ENCODE measurements at regions not wholly inside any gene's neighbourhood (a gene's known extent, or its start where the extent isn't known, plus 50 kb on each side); places are given as distances from the start of the nearest gene placed in this dataset.

- H3K4me3 ChIP-seq (ENCODE audit: low read length, poor library complexity, severe bottlenecking): no peak overlapping the region
- no peaks in the 10 kb centered on the region for H3F3A ChIP-seq (ENCODE audit: low read depth)
- H2AFZ ChIP-seq (ENCODE audit: low read length): no peak overlapping the region
- H3K4me2 ChIP-seq (ENCODE audit: low read depth, low read length, poor library complexity, severe bottlenecking): no peak overlapping the region
- H3K27me3 ChIP-seq (ENCODE audit: insufficient read depth, low read length, poor library complexity, severe bottlenecking): no peaks in the 10 kb centered on the region
- H3K9me2 ChIP-seq (replicated peaks; ENCODE audit: low read depth, low read length): no peaks in the 10 kb centered on the region
- H3K9me3 ChIP-seq (ENCODE audit: insufficient read depth, low read depth, low read length): no peaks in the 10 kb centered on the region
- no peaks in the 10 kb centered on the region for H3K36me3 ChIP-seq (ENCODE audit: insufficient read depth, low read length)
- H3K79me2 ChIP-seq (ENCODE audit: insufficient read depth, low read length): no peaks in the 10 kb centered on the region
- no peak overlapping the region for H3K9ac ChIP-seq (ENCODE audit: low read depth, low read length, poor library complexity, severe bottlenecking)
- no peak for TF ChIP-seq EZH2phosphoT487 (IDR thresholded peaks at IDR 0.05; ENCODE audit: borderline replicate concordance)
- no peak for TF ChIP-seq CTCF (conservative IDR thresholded peaks at IDR 0.05; ENCODE audit: low read length)
- H4K20me1 ChIP-seq (ENCODE audit: insufficient read depth, low read length, poor library complexity, severe bottlenecking): no peaks in the 10 kb centered on the region
- no peaks in the 10 kb centered on the region for H3K4me1 ChIP-seq (ENCODE audit: insufficient read depth, low read length, poor library complexity, severe bottlenecking)
These were observed 418.2 kb downstream of the TYW1 start for GRCh38 chr7:67414858-67415257.

GRCh38 chr7:67422601-67423000, 426.0 kb downstream of the TYW1 start:
- no peaks in the 10 kb centered on the region for H3K4me1 ChIP-seq (ENCODE audit: insufficient read depth, low read length, poor library complexity, severe bottlenecking)
- no peak overlapping the region for H2AFZ ChIP-seq (ENCODE audit: low read length)
- no peaks in the 10 kb centered on the region for H3K36me3 ChIP-seq (ENCODE audit: insufficient read depth, low read length)
- no peak overlapping the region for H3K9ac ChIP-seq (ENCODE audit: low read depth, low read length, poor library complexity, severe bottlenecking)
- H3K9me3 ChIP-seq (ENCODE audit: insufficient read depth, low read depth, low read length): no peaks in the 10 kb centered on the region
- no peaks in the 10 kb centered on the region for H4K20me1 ChIP-seq (ENCODE audit: insufficient read depth, low read length, poor library complexity, severe bottlenecking)
- no peaks in the 10 kb centered on the region for H3K9me2 ChIP-seq (replicated peaks; ENCODE audit: low read depth, low read length)
- H3K79me2 ChIP-seq (ENCODE audit: insufficient read depth, low read length): no peaks in the 10 kb centered on the region
- no peaks in the 10 kb centered on the region for H3K27me3 ChIP-seq (ENCODE audit: insufficient read depth, low read length, poor library complexity, severe bottlenecking)
- no peak overlapping the region for H3K4me3 ChIP-seq (ENCODE audit: low read length, poor library complexity, severe bottlenecking)
- H3F3A ChIP-seq (ENCODE audit: low read depth): no peaks in the 10 kb centered on the region
- no peak overlapping the region for H3K4me2 ChIP-seq (ENCODE audit: low read depth, low read length, poor library complexity, severe bottlenecking)
- TF ChIP-seq EZH2phosphoT487 (IDR thresholded peaks at IDR 0.05; ENCODE audit: borderline replicate concordance) (no peak), CTCF (conservative IDR thresholded peaks at IDR 0.05; ENCODE audit: low read length) (no peak)

DNA sequence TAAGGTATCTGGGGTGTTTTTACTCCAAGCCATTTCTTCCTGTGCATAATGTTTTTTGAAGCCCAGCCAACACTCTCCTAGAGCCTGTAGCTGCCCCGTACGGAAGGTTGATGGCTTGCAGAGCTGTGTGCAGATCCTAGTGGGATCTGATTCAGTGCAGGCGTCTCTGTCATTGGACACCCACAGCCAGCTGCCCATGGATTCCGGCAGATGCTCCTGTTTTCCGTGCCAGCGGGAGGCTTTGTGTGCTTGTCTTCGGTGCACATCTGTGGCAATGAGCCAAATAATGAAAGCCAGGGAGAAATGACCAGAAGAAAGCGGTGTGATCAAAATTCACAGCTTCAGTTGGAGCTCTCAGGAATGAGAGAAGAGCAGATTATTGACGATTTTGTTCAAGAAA, 426.4 kb downstream of the TYW1 start:
- Histone ChIP-seq H3K4me3 (ENCODE audit: low read length, poor library complexity, severe bottlenecking) (no peak overlapping the region), H3K9me2 (replicated peaks; ENCODE audit: low read depth, low read length) (no peaks in the 10 kb centered on the region), H4K20me1 (ENCODE audit: insufficient read depth, low read length, poor library complexity, severe bottlenecking) (no peaks in the 10 kb centered on the region), H2AFZ (ENCODE audit: low read length) (no peak overlapping the region), H3K9ac (ENCODE audit: low read depth, low read length, poor library complexity, severe bottlenecking) (no peak overlapping the region), H3K4me1 (ENCODE audit: insufficient read depth, low read length, poor library complexity, severe bottlenecking) (no peaks in the 10 kb centered on the region), H3K36me3 (ENCODE audit: insufficient read depth, low read length) (no peaks in the 10 kb centered on the region), H3F3A (ENCODE audit: low read depth) (no peaks in the 10 kb centered on the region), H3K79me2 (ENCODE audit: insufficient read depth, low read length) (no peaks in the 10 kb centered on the region), H3K4me2 (ENCODE audit: low read depth, low read length, poor library complexity, severe bottlenecking) (no peak overlapping the region), H3K27me3 (ENCODE audit: insufficient read depth, low read length, poor library complexity, severe bottlenecking) (no peaks in the 10 kb centered on the region), H3K9me3 (ENCODE audit: insufficient read depth, low read depth, low read length) (no peaks in the 10 kb centered on the region)
- TF ChIP-seq EZH2phosphoT487 (IDR thresholded peaks at IDR 0.05; ENCODE audit: borderline replicate concordance): no peak
- no peak for TF ChIP-seq CTCF (conservative IDR thresholded peaks at IDR 0.05; ENCODE audit: low read length)
